H1 (cell line): ENCODE measurements at regions not wholly inside any gene's neighbourhood (a gene's known extent, or its start where the extent isn't known, plus 50 kb on each side); places are given as distances from the start of the nearest gene placed in this dataset.
A peak's percentile ranks its signal among the peaks of the same experiment; 100 is the strongest.

ENCODE experiments used
- ASH2L ChIP-seq: fragments of 200-600, 300-600 bp; sonication (generic); IDR thresholded peaks from one replicate; pipeline ENCODE4 v1.7.1; 2017; ENCODE audit warnings: low read length
- BCL11A ChIP-seq, 2 experiments: IDR thresholded peaks; one replicate each; pipeline ENCODE4 v1.6.1; 2011; ENCODE audit warnings: low read depth in 2 of 2, low read length in 2 of 2, mild to moderate bottlenecking in 2 of 2
- CBX8 ChIP-seq: fragments of 300-800, 300-1000 bp; sonication (generic); IDR thresholded peaks from 2 replicates; pipeline ENCODE4 v1.7.1; 2016; ENCODE audit warnings: low read depth, low read length, borderline replicate concordance
- CEBPB ChIP-seq: IDR thresholded peaks from 2 replicates; pipeline ENCODE4 v1.6.1; 2012; ENCODE audit warnings: low read depth, low read length
- CHD2 ChIP-seq: IDR thresholded peaks from 2 replicates; pipeline ENCODE4 v1.6.1; 2012; ENCODE audit warnings: low read length, improper control_type of control experiment
- EP300 ChIP-seq, 2 experiments: IDR thresholded peaks; 1 replicate in 1 of 2; 2 replicates in 1 of 2; pipeline ENCODE4 v1.6.1; 2011 to 2012; ENCODE audit warnings: low read depth in 2 of 2, low read length in 2 of 2, mild to moderate bottlenecking in 2 of 2, borderline replicate concordance in 1 of 2, inconsistent platforms in 1 of 2, moderate library complexity in 1 of 2
- FOSL1 ChIP-seq: IDR thresholded peaks from 2 replicates; pipeline ENCODE4 v1.6.1; 2011; ENCODE audit warnings: mild to moderate bottlenecking, low read depth, low read length, moderate library complexity; ENCODE audit not compliant: insufficient read depth
- GABPA ChIP-seq: IDR thresholded peaks from 2 replicates; pipeline ENCODE4 v1.6.1; 2011; ENCODE audit warnings: mild to moderate bottlenecking, low read length, moderate library complexity, borderline replicate concordance; ENCODE audit not compliant: insufficient read depth
- GTF2F1 ChIP-seq: IDR thresholded peaks from 2 replicates; pipeline ENCODE4 v1.6.1; 2012; ENCODE audit warnings: low read depth, low read length, improper control_type of control experiment, borderline replicate concordance
- KDM5A ChIP-seq: fragments of 200-600 bp; IDR thresholded peaks from 2 replicates; pipeline ENCODE4 v1.7.1; 2012; ENCODE audit warnings: mild to moderate bottlenecking, low read length, inconsistent platforms, mixed read lengths
- POLR2A ChIP-seq, 2 experiments: IDR thresholded peaks; 1 replicate in 1 of 2; 2 replicates in 1 of 2; pipeline ENCODE4 v1.6.1; 2011; ENCODE audit warnings: low read depth in 2 of 2, low read length in 2 of 2, mild to moderate bottlenecking in 2 of 2; ENCODE audit errors: control extremely low read depth in 1 of 2
- POU5F1 ChIP-seq: IDR thresholded peaks from 2 replicates; pipeline ENCODE4 v1.6.1; 2011; ENCODE audit warnings: low read depth, mild to moderate bottlenecking, low read length, moderate library complexity
- RBBP5 ChIP-seq: IDR thresholded peaks from 2 replicates; pipeline ENCODE4 v1.7.1; 2012; ENCODE audit warnings: low read depth, mild to moderate bottlenecking, inconsistent platforms, low read length, moderate library complexity, borderline replicate concordance
- SIN3A ChIP-seq, 2 experiments: IDR thresholded peaks in 1 of 2; conservative IDR thresholded peaks in 1 of 2; 2 replicates each; pipeline ENCODE4 v1.6.1; 2011 to 2012; ENCODE audit warnings: low read length in 2 of 2, improper control_type of control experiment in 1 of 2, low read depth in 1 of 2, mild to moderate bottlenecking in 1 of 2
- SIRT6 ChIP-seq: IDR thresholded peaks from one replicate; pipeline ENCODE4 v1.7.1; 2012; ENCODE audit warnings: low read length, inconsistent platforms
- SIX5 ChIP-seq: IDR thresholded peaks from 2 replicates; pipeline ENCODE4 v1.6.1; 2011; ENCODE audit warnings: mild to moderate bottlenecking, low read depth, low read length
- SRF ChIP-seq: IDR thresholded peaks from 2 replicates; pipeline ENCODE4 v1.6.1; 2011; ENCODE audit warnings: mild to moderate bottlenecking, low read depth, low read length, moderate library complexity
- TAF1 ChIP-seq: IDR thresholded peaks from 2 replicates; pipeline ENCODE4 v1.6.1; 2011; ENCODE audit warnings: mild to moderate bottlenecking, low read depth, low read length
- TAF7 ChIP-seq: optimal IDR thresholded peaks from 2 replicates; pipeline ENCODE3; 2011; ENCODE audit warnings: low read depth, mild to moderate bottlenecking, inconsistent platforms, low read length, moderate library complexity, borderline replicate concordance
- TF ChIP-seq, protein P1 (sequence below): IDR thresholded peaks from 2 replicates; pipeline ENCODE4 v1.6.1; 2011; ENCODE audit warnings: low read length, improper control_type of control experiment
- TF ChIP-seq, protein P2 (sequence below): IDR thresholded peaks from 2 replicates; pipeline ENCODE4 v1.6.1; 2012; ENCODE audit warnings: inconsistent platforms
- TF ChIP-seq, protein P3 (sequence below): IDR thresholded peaks from 2 replicates; pipeline ENCODE4 v1.6.1; 2011; ENCODE audit warnings: low read depth, mild to moderate bottlenecking, low read length; ENCODE audit not compliant: insufficient read depth

DNA sequence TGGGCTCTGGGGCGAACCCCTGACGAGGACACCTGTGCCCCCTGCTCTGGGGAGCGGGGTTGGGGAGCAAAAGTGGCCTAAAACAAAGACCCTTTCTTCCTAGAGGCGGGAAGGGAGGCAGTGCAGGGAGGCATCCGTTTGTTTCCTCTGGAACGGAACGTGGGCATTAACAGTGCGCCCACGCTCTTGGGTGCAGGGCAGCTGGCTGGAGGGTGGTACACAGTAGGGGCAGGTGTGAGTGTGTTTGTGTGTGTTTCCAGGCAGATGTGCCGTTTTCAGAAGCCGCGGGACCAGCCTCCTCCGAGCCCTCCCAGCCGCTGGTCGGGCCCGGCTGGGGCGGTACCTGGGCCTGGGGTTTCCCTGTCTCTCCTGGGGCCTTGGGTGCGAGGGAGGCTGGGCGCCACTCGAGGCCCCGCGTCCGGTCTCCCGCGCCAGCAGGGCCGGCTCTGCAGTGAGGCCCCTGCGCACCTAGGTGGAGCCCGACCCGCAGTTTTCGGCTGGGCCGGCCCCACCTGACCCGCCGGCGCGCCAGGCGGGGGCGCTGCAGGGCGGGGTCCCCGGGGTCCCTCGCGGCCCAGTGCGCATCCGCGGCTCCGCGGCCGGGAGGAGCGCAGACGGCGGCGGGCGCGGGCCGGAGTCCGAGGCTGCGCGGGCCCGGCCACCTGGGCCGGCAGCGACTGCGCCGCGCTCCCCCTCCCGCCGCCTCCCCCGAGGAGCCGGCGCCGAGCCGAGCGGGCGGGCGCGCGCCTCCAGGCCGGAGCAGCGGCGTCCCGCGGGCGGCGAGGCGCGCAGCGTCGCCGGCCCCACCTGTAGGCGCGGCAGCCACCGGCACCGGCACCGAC, 1252.7 kb downstream of the BRD1 start (continued):
- TF ChIP-seq, protein P1, sequence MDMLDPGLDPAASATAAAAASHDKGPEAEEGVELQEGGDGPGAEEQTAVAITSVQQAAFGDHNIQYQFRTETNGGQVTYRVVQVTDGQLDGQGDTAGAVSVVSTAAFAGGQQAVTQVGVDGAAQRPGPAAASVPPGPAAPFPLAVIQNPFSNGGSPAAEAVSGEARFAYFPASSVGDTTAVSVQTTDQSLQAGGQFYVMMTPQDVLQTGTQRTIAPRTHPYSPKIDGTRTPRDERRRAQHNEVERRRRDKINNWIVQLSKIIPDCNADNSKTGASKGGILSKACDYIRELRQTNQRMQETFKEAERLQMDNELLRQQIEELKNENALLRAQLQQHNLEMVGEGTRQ = no peak; the same call in 1 of the 2 replicates
- no peak for TF ChIP-seq ASH2L
- TF ChIP-seq TAF7 = peak; percentile 60
- TF ChIP-seq TAF1 = peak; percentile 24; the same call in 1 of the 2 replicates
- no peak for TF ChIP-seq SIRT6
- TF ChIP-seq GABPA = peak; percentile 47; the same call in 1 of the 2 replicates
- no peak for TF ChIP-seq SRF
- TF ChIP-seq CEBPB = no peak
- TF ChIP-seq GTF2F1 = no peak
- TF ChIP-seq, protein P2, sequence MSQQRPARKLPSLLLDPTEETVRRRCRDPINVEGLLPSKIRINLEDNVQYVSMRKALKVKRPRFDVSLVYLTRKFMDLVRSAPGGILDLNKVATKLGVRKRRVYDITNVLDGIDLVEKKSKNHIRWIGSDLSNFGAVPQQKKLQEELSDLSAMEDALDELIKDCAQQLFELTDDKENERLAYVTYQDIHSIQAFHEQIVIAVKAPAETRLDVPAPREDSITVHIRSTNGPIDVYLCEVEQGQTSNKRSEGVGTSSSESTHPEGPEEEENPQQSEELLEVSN = peak; percentile 67
- TF ChIP-seq SIX5 = no peak
- TF ChIP-seq POU5F1 = no peak
- no peak for TF ChIP-seq CBX8
- TF ChIP-seq RBBP5 = 0 out of 2 replicates have a peak, but pooled peaks have one; percentile 6
- TF ChIP-seq CHD2 = no peak
- 0 out of 3 replicates have a peak, but pooled peaks of 1 of the 2 experiments have one; percentile 19 for TF ChIP-seq POLR2A (IDR thresholded peaks at IDR 0.05; ENCODE audit: control extremely low read depth in 1 of 2, low read depth in 2 of 2, low read length in 2 of 2)
- TF ChIP-seq, protein P3, sequence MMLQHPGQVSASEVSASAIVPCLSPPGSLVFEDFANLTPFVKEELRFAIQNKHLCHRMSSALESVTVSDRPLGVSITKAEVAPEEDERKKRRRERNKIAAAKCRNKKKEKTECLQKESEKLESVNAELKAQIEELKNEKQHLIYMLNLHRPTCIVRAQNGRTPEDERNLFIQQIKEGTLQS = peak; percentile 50; the same call in 1 of the 2 replicates
- no peak for TF ChIP-seq BCL11A (IDR thresholded peaks at IDR 0.05; ENCODE audit: low read depth in 2 of 2, low read length in 2 of 2)
- no peak for TF ChIP-seq KDM5A
- TF ChIP-seq EP300 (IDR thresholded peaks at IDR 0.05; ENCODE audit: borderline replicate concordance in 1 of 2, low read depth in 2 of 2, low read length in 2 of 2) = no peak
- no peak for TF ChIP-seq SIN3A (conservative IDR thresholded peaks at IDR 0.05 in 1 of 2, IDR thresholded peaks at IDR 0.05 in 1 of 2; ENCODE audit: low read depth in 1 of 2, low read length in 2 of 2)
- no peak for TF ChIP-seq FOSL1
